GM21360 (cell line): ENCODE measurements at regions not wholly inside any gene's neighbourhood (a gene's known extent, or its start where the extent isn't known, plus 50 kb on each side); places are given as distances from the start of the nearest gene placed in this dataset.

Experiments
- ATAC-seq: cut with Tn5 transposase; IDR thresholded peaks from one replicate; pipeline ENCODE4 v1.9.1; 2021; ENCODE audit warnings: mild to moderate bottlenecking, moderate library complexity; ENCODE audit not compliant: unreplicated experiment

DNA sequence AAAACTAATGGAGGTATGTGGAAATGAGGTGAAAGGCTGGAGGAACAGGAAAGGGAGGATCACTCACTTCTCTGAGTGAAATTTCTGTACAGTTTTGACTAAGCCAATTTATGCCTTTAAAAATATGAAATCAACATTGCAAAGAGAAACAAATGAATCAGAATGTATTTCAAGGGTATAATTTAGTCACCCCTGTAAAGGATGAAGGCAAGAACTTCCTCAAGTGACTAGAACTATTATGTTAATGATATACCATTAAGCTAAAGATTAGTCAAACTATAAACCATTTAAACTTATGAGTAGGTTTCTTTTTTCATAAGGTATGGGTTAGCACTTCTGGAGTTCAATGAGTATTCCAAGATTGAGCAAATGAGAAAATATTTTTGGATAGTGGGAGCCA, 184.5 kb upstream of the CHORDC1 start:
- ATAC-seq = no peak

DNA sequence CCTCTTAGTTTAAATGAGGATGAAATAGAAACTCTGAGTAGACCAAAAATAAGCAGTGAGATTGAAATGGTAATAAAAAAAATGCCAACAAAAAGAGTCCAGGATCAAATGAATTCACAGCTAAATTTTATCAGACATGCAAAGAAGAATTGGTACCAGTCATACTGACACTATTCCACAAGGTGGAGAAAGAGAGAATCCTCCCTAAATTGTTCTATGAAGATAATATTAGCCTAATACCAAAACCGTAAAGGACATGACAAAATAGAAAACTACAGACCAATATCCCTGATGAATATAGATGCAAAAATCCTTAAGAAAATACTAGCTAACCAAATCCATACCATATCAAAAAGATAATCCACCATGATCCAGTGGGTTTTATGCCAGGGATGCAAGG, 169.8 kb upstream of the CHORDC1 start:
- no peak for ATAC-seq

DNA sequence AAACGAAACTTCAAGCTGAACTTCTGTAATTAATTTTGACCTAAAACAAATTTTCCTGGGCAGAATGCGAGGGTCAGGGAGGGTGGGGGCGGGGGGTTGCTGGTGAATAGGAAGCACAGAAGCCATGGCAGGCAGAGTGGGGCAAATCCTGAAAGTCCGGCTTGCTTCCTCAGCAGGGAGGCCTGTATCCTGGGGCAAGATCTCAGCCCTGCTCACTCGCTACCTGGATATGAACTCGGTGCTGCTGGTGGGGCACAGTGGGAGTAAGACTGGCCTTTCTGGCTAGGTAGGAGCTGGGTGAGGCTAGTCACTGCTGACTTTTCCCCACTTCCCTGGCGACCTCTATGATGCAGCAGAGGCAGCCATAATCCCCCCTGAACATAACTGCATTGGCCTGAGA, 168.9 kb upstream of the CHORDC1 start:
- no peak for ATAC-seq

DNA sequence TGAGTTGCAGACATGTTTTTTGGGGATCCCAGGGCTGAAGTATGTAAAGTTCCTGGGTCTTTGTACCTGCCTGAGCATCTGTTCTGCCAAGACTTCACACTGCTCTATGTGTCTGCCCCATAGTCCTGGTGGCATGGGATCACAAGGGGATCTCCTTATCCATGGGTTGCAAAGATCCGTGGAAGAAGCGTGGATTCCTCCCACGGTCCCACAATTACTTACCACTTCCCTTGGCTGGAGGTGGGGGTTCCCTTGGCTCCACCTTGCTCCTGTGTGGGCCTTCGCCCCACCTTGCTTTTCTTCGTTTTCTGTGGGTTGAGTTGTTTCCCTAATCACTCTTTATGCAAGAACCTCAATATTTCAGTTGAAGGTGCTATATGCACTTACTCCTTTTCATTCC, 157.4 kb upstream of the CHORDC1 start:
- ATAC-seq = no peak

DNA sequence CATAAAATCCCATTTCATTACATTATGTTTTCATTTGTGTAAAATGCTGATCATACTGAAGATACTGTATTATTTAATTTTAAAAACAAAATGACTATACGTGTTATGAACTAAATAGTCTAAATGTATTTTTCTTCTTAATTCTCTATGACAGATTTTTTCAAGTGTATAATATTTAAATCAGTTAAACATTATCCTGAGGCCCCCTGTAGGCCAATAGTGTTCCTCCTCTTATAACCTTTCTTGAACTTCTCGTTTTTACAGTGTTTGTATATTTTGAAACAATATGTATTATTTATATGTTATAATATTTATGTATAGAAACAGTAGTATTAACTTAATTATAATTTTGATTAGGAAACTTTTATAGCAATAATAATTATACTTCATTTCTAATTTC, 151.1 kb upstream of the CHORDC1 start:
- no peak for ATAC-seq

DNA sequence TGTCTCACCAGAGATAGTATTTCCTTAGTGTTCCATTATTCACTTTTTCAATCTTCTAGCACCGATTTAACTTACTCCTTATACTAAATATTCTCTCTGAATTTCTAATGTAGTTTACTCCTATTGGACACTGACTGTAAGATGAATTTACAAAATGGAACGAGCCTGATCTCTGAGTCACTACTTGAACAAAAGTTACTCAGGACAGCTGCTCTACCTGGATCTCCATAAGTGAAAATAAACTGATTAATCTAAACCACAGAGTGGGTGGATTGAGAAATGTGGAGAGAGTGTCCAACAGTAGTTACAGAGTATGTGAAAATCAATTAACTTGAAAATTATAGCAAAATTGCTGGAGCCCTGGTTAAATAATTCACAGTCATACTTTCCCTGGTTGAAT, 141.7 kb upstream of the CHORDC1 start:
- no peak for ATAC-seq

DNA sequence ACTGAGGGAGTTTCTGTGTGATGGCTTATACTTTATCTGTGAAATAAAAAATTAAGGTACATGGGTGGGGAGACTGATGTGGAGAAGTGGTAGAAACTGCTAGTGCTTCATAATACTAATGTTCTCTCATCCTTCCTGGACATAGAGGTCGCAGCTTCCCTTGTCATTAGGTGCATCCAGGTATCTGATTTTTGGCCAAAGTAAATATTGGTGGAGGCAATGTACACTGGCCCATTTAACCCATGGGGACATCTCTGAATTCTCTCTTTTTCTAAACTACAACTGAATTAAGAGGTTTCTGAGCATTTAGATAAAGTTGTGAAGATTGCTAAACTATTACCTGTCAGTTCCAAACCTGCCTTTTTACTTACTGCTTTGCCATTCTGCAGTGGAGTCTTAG, 140.9 kb upstream of the CHORDC1 start:
- no peak for ATAC-seq

DNA sequence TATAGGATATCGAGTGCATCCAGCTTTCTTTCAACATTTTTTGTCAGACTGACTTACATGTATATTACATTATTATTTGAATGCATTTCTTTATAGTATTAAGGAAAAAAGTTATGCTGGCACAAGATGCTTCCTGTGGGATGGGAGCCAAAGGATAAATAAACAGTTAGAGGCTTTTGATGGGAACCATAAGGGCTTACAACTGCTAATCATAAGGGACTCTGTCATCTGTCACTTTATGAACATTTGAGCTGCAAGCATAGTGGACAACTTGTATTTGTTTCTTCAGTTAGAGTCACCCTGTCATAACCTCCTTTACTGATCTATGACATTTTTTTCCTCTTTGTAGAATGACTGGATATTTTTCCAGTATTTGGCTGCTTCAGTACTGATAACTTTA, 132.4 kb upstream of the CHORDC1 start:
- ATAC-seq = no peak

DNA sequence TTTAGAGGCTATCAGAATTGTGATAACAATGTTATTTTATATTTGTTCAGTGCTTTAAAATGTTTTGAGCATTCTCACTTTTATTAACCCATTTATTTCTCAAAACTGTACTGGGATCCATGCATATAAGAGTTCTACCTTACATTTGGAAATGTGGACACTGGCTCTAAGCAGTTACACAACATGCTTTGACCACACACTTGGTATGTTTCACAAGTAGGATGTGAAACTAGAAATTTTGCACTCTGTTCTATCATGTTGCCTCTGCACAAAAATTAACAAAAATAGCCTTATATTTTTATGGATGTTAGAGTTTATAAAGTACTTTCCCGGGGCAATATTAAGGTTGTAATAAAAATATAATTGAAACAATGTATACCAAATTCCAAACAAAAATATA, 126.9 kb upstream of the CHORDC1 start:
- no peak for ATAC-seq

DNA sequence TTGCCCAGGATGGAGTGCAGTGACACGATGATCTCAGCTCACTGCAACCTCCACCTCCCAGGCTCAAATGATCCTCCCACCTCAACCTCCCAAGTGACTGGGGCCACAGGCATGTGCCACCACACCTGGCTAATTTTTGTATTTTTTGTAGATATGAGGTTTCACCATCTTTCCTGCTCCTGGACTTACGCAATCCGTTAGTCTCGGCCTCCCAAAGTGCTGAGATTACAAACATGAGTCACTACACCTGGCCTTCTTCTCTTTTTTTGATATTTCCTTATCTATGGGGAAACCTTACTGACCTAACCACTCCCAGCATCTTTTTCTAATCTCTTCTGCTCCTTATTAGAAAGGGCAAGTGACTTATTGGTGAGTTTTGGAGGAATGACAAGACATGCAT, 121.7 kb upstream of the CHORDC1 start:
- no peak for ATAC-seq

DNA sequence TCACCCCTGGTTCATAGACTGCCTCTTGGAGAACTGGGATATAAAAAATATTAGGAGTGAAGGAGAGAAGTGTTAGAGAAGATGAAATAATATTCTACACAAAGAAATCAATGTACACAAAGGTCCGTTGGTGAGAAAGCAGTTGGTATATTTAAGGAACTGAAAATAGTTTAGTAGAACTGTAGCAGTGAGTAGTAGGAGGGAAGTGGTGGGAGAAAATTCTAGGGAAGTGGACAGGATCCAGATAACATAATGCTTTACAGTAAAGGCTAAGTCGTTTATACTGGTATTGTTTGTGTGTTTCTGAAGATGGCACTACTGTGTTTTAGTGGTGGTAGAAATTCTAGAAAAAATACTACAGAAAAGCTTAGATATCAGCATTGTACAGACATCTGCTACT, 120.8 kb upstream of the CHORDC1 start:
- no peak for ATAC-seq

DNA sequence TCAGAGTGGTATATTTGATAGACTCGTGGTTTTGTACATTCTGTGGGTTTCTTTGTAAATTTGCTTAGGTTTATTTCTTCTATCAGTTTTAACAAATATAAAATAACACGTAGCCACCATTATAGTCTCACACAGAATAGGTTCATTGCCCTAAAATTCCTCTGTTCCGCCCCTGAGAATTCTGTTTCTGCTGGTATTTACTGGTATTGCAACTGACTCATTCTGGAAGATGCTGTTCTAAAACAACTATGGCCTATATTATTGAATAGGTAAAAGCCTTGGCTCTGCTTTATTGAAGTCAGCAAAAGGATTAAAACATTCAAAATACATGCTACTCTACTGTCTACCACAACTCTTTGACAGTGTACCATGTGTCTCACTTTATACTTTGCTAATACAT, 119.1 kb upstream of the CHORDC1 start:
- no peak for ATAC-seq

DNA sequence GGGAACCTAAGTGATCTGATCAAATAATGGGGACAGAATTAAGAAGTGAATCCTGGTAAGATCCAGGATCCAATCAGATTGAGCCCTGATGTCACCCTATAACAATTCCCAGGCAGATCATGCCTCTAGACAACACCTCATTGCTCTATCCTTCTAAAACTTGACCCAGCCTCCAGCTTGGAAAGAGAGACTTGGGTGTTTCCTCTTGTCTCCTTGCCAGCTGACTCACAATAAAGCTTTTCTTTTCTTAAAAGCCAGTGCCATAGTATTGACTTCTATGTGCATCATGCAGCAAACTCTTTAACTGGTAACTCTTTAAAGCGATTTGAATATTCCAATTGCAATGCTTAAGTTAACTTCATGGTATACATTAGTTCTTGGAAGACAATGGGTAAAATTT, 109.6 kb upstream of the CHORDC1 start:
- ATAC-seq = no peak

DNA sequence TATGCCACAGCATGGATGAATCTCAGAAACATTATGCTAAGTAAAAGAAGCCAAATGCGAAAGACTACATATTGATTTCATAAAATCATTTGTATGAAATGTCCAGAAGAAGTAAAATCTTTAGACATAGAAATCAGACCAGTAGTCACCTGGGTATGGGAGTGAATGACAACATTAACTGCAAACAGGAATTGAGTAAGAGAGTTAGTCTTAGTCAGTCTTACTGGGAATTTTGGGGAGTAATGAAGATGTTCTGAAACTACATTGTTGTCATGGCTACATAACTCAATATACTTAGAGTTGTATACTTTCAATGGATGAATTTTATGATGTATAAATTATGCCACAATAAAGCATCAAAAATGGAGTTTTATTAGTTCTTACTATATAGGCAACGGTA, 107.8 kb upstream of the CHORDC1 start:
- ATAC-seq = no peak

DNA sequence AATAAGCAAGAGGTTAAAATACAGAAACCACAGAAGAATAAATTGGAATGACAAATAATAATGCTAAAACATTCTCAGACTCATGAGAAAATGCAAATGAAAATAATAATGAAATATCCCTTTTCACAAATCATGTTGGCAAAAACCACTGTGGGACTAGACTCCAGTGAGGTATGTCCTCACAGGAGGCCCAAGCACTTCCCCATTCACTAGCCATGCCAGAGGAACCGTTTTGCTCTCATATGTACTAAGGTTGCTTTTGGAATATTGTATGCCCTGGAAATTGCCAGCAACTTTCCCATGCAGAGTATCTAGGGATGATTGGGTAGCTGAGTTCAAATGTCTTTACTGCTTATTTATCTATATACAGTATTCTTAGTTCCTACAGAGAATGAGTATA, 106.2 kb upstream of the CHORDC1 start:
- no peak for ATAC-seq

DNA sequence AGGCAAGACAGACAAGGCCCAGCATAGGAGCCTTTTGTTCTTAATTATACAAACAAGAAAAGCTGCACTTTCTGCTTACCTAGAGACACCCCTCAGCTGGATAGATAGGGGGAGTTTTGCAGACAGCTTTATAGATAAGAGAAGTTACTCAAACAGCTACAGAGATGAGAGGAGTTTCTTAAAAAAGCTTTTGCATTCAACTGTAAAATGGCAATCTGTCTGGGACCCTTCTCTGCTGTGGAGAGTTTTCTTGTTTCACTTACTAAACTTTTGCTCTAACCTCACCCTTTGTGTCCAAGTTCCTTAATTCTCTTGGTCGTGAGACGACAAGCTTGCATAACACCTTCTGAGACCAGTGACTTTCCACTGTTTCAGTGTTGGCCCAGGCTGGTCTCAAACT, 103.8 kb upstream of the CHORDC1 start:
- ATAC-seq = peak; percentile 75

DNA sequence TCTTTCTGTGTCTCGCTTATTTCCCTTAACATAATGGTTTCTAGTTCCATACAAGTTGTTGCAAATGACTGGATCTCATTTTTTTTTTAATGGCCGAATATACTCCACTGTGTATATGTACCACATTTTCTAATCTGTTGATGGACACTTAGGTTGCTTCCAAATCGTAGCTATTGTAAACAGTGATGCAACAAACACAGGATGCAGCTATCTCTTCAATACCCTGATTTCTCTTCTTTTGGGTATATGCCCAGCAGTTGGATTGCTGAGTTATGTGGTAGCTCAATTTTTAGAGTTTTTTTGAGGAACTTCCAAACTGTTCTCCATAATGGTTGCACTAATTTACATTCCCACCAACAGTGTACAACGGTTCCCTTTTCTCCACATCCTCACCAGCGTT, 100.4 kb upstream of the CHORDC1 start:
- ATAC-seq = no peak

DNA sequence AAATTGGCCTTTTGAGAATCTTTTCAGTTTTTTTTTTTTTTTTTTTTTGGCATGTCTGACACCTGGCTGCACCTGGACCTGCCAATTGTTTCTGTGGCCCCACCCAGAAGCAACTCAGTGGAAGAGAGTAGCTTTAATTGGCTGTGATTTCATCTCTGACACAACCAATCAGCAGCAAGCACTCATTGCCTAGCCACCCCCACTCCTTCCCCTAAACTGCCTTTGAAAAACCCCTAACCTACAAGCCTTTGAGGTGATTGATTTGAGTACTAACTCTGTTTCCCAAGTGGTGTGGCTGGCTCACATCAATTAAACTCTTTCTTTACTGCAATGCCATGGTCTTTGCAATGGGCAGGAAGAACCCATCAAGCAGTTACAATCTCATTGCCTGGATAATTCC, 98.2 kb upstream of the CHORDC1 start:
- ATAC-seq = no peak

DNA sequence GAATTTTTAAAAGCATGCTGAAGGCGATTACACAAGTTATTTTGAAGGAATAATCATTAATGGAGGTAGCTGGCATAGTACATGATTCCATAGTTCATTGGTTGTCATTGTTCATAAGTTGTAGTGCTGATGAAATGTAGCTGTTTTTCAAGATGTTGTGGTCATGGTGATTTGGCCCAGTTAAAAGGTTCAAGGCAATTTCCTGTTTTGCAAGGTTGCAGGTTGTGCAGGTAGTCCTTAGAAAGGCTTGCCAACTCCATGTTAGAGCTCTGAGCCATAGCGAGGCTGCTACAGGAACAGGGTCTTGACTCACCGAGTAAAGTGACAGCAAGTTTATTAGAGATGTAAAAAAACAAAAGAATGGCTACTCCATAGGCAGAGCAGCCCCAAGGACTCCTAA, 95.8 kb upstream of the CHORDC1 start:
- ATAC-seq = no peak

DNA sequence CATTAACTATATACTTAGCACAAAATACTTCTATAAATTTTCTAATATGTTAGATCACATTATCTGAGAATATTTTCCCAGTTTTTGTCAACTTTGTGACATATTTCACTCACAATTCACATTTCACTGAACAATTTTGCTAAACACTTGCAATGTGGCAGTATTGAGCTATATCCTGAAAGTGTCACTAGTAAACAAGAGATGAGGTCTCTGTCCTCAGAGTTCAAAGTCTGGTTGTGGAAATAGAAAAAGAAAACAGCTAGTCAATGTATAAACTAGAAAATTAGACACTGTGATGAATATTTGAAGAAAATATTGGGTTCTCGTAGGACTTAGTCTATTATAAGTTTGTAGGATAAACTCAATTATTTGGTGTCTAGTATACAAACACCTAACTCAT, 87.4 kb upstream of the CHORDC1 start:
- no peak for ATAC-seq

DNA sequence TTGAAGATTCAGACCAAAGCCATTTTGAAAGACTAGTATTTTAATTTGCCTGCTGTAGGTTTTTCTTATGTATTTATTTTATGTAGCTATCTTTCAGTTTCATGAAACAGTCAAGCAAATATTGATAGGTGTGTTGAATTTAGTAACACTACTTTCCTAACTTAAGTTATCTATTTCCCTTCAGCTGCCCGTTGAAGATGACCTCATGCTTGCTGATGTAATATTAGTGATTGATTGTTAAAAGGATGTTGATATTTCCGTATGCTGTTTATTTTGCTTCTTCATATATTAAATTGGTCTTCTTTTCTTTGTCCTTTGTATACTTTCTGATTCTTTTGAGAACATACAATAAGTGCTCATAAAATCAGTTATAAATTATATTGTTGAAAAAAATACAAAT, 86.8 kb upstream of the CHORDC1 start:
- no peak for ATAC-seq

DNA sequence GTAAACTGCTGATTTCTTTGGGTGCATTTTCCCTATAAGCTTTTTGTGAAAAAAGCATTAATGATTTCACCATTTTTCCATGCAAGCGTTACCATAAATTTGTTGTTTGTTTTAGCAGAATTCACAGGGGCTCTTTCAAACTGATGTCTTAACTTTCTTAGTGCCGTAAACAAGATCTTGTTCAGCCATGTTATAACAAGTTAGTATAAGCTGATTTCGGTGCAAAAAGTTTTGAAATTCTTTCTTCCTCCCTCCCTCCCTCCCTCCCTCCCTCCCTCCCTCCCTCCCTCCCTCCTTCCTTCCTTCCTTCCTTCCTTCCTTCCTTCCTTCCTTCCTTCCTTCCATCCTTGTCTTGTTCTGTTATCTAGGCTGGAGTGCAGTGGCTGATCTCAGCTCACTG, 71.7 kb upstream of the CHORDC1 start:
- no peak for ATAC-seq

DNA sequence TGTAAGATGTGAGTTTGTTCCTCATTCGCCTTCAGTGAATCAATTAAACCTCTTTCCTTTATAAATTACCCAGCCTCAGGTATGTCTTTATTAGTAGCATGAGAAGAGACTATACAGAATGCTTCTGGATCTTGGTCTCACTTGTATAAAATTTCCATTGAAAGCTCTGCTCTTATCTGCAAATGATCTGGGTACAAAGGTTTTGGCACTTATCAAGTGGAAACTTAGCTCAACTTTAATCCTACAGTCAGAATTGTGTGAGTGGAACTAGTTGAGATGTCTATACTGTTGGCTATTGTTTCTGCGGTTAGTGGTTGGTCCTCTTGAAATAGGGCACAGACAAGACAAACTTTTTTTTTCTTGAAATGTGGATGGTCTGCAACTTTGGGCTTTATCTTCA, 71.2 kb upstream of the CHORDC1 start:
- no peak for ATAC-seq

DNA sequence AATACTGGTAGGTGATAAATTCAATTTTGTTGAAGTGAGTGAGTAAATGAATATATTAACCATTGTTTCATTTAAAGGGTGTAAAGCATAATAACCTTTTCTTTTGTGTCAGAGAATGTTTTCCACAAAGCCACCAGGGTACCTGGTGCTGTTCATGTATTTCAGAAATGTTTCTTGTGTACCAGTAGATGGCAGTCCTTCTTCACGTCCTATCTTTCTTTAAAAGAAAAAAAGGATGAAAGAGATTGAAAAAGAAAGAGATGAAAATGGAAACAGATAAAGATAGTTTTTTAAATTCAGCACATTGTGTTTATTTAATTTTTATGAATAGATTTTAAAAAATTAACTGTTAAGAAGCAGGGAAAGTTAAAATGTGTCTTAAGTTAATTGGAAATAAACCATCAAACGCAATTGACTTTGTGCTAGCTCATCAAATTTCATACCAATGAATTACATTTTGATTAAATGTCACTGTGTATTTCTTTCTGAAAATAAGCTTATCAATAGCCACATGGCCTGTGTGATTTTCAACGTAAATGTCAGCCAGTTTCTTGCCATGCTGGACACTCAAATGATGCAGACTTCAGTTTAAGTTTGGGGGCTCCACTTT, 65.5 kb upstream of the CHORDC1 start:
- ATAC-seq = no peak
